ENCODE measurements at regions not wholly inside any gene's neighbourhood (a gene's known extent, or its start where the extent isn't known, plus 50 kb on each side); places are given as distances from the start of the nearest gene placed in this dataset.
"Not testable (repeated sequence)": the region's sequence is repeated elsewhere in the genome, so short reads cannot be mapped to it uniquely, and the experiment has no call there.

GRCh38 chr4:138805736-138806135 lies 209.8 kb upstream of the NOCT start:
- FAIRE-seq (no peak), DNase-seq (ENCODE audit: low spot score in 2 of 2) (no peak)

DNA sequence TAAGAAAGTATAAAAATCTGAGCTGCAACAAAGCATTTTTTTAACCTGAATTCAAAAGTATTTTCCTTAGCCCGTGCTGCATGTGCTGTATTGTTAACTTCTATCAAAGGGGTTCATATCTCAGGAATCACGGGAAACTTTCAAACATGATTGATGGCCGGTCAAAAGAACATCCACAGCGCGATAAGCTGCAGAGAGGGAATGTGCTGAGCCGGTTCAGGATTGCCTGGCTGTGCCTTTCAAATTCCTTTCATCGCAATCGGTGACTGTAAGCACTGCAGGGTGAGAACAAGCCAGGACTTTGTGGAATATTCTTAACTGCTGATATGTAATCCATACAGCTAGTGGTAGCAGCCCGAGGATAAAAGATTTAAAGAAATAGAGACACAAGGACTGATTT lies 210.9 kb upstream of the NOCT start:
- FAIRE-seq: no peak
- no peak for DNase-seq (ENCODE audit: low spot score in 2 of 2)

DNA sequence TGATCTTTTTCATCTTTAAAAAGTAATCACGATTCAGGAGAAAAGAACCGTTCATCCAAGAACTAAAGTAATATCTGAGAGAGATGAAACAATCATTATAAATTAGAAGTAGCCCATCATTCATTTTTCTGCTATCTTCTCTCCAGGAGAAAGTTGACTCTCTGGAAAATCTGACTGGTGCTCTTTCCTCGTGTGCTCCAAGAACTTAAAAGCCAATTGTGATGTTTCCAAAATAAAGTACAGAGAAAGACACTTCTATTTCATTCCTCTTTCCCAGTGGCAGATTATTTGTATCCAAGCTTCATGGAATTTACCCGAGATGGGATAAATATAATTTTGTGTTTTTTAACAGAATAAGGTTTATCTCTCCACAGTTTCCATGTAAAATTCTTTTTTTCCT lies 212.5 kb upstream of the NOCT start:
- FAIRE-seq (no peak), DNase-seq (ENCODE audit: low spot score in 2 of 2) (no peak)

DNA sequence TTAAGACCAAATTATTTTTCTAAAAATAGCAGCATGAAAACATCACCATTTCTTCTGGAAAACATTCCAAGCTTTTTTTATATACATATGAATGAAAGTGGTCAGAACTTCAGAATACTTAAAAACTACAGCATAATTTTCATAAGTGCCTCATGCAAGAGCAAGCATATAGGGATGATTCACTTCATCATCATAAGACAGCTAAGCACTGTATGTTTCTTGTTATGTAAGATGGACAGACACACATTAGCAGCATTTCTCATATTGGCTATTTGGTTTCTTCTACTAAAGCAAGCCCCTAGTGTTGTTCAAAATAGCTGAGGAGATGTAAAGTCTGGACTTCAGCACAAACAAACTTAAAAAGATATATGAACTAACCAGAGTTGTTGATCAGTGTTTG lies 213.1 kb upstream of the NOCT start:
- no peak for FAIRE-seq
- DNase-seq (ENCODE audit: low spot score in 2 of 2): no peak

DNA sequence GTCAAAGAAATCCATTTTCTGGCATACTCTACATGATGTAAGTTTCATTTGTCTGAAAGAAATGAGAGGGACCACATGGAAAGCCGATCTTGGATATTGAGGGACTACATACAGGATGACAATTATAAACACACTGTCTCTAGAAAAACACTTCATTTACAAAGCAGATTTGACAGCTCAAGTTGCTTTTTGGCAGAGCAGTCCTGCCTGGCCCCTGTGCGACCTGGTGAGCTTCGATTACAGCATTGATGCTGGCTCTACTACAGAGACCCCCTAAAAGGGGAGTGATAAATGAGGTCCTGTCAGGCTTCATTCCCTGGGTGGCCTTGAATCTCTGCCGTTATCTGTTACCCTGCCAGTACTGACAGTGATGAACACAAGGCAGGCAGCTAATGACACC lies 215.2 kb upstream of the NOCT start:
- FAIRE-seq (no peak), DNase-seq (ENCODE audit: low spot score in 2 of 2) (no peak)

DNA sequence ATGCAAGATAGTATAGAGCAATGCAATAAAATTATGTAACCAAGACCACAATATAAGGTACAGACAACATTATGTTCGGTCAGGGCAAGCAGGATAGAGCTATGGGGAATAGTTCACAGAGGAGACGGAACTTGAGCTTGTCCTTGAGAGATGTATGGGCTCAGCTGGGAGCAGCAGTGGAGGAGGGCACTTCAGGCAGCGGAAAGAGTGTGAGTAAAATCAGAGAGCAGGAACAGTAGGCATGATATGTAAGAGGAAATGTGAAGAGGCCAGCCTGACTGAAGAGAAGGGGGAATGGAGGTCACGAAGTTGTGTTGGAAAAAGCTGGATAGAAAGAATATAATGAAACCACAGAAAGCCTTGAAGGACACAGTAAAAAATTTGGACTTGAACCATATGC lies 217.2 kb upstream of the NOCT start:
- no peak for DNase-seq (ENCODE audit: low spot score in 2 of 2)
- no peak for FAIRE-seq

GRCh38 chr4:138797646-138798045 lies 217.9 kb upstream of the NOCT start:
- no peak for FAIRE-seq
- DNase-seq (ENCODE audit: low spot score in 2 of 2): no peak

DNA sequence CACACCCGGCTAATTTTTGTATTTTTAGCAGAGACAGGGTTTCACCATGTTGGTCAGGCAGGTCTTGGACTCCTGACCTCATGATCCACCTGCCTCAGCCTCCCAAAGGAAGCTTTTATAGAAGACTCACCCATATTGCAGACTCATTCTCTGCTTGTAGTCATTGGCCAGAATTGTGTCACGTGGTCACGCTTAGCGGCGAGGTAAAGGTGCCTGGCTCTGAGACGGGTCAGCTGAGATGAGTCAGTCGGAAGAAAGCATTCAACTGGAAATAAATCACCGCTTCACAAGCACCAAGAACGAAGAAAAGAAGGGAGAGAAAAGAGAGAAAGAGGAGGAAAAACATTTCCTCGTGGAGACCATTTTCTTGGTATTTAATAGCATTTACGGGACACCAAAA lies 218.8 kb upstream of the NOCT start:
- FAIRE-seq (no peak), DNase-seq (ENCODE audit: low spot score in 2 of 2) (no peak)

DNA sequence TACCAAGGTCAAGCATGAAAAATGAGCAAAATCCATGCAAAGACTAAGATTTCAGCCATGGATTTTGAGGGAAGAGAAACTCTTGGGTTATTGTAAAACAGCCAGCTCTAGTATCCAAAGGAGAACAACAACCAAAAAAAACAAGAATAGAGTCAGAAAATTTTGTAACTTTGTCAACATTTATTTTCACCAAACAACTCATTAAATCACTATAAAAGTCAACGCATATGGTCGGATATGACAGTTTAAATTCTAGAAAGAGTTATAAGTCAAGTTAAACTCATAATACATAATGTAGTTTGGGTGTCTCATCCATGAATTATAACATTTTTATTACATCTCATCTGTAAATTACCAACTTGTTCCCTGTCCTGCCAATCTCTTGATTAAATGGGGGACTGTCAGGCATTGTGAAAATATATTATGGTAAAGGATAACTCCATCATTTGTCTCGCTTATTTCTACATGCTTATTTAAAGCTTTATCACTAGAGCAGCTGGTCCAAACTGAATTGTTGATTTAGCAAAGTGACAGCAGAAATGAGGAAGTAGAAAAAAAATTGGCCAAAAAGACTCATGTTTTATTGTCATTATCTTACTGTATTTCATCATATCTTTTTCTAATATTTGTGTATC lies 224.8 kb upstream of the NOCT start:
- FAIRE-seq: no peak
- DNase-seq (ENCODE audit: low spot score in 2 of 2): no peak

- DNase-seq (ENCODE audit: low spot score in 2 of 2): no peak
- FAIRE-seq: no peak
Observed at GRCh38 chr4:138789796-138790195, 225.8 kb upstream of the NOCT start.

- FAIRE-seq (no peak), DNase-seq (ENCODE audit: low spot score in 2 of 2) (no peak)
Observed at GRCh38 chr4:138788857-138789256, 226.7 kb upstream of the NOCT start.

DNA sequence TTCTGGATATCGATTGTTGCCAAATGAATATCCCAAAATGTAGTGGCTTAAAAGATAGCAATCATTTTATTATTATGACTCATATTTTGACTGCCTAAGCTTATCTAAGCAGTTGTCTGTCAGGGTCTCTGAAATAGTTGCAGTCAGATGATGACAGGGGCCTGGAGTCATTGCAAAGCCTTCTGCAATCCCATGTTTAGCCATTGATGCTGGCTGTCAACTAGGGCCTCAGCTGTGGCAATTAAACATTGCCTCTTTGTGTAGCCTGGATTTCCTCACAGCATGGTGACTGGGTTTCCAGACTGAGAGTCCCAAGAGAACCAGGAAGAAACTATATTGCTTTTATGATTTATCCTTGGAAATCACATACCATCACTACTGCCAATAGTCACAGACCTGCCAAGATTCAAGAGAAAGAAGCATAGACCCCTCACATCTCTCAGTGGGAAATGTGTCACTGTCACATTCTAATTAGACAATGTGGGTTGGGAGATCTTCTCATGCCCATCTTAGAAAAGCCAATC lies 227.3 kb upstream of the NOCT start:
- no peak for FAIRE-seq
- DNase-seq (ENCODE audit: low spot score in 2 of 2): no peak

GRCh38 chr4:138779761-138780160 lies 235.8 kb upstream of the NOCT start:
- DNase-seq (ENCODE audit: low spot score in 2 of 2); FAIRE-seq: not testable (repeated sequence)

DNA sequence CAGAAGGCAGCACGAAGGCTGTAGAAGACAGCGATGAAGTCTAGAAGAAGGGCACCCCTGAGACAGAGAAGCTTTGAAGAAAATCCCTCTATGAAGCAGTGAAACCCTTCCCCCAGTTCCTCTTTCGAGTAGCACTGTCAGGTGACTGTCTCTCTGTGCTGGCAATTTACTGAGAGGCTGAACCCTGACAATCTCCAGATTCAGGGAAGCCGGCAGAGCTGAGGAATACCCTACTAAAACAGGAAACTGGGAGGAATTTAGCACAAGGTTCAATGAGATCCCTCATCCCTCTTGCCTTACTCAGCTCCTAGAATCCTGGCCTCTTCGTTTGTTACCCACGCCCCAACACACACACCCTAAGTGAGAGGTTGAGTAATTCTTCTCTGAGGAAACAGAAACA lies 239.7 kb upstream of the NOCT start:
- no peak for FAIRE-seq
- DNase-seq (ENCODE audit: low spot score in 2 of 2): no peak

- DNase-seq (ENCODE audit: low spot score in 2 of 2): no peak
- no peak for FAIRE-seq
Observed at GRCh38 chr4:138775489-138775888, 240.1 kb upstream of the NOCT start.

DNA sequence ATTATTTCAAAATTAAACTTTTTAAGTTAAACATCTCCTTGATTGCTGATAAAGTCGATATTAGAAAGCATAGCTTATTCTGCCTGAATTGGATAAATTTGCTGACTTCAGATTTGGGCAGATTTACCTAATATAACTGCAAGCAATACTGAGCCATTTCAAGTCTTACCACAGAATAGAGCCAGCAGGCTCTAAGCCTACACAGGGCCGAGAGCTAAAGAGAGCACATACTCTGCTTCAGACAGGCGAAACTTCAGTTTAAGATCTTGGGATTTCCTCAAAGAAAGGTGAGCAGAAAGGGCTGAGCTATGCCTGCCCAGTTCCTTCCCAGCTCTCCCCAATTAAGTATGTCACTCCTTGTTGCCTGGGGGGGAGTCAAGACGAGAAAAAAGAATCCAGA lies 240.6 kb upstream of the NOCT start:
- FAIRE-seq: no peak
- DNase-seq (ENCODE audit: low spot score in 2 of 2): no peak

DNA sequence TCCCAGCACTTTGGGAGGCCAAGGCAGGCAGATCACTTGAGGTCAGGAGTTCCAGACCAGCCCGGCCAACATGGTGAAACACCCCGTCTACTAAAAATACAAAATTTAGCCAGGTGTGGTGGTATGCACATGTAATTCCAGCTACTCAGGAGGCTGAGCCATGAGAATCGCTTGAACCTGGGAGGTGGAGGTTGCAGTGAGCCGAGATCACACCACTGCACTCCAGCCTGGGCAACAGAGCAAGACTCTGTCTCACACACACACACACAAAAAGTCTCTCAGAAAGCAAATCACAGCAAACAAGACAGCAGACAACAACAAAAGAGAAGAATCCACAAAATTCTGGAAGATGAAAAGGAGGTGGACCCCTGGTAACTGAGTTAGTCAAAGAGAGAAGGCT lies 241.5 kb upstream of the NOCT start:
- FAIRE-seq; DNase-seq (ENCODE audit: low spot score in 2 of 2): not testable (repeated sequence)

DNA sequence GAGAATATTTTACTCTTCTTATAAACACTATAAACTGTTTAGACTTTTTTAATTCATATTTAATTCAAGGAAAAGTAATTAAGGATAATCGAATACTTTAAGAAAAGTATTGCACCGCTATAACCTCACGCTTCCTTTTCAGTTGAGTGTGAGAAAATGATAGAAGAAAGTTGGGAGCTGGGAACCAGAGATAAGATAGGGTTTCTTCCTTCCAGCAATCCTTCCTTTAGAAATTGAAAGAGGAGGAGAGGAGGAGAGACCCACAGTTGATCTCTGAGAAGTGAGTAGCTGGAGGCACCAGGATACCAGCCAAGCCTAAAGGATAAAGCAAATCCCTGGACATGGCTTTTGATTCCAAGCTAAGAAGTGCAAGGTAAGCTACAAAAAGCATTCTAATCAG lies 242.3 kb upstream of the NOCT start:
- FAIRE-seq: no peak
- no peak for DNase-seq (ENCODE audit: low spot score in 2 of 2)

- DNase-seq (ENCODE audit: low spot score in 2 of 2): no peak
- FAIRE-seq: no peak
Observed at GRCh38 chr4:138772366-138772765, 243.2 kb upstream of the NOCT start.

GRCh38 chr4:138770818-138771217 lies 244.8 kb upstream of the NOCT start:
- no peak for FAIRE-seq
- DNase-seq (ENCODE audit: low spot score in 2 of 2): no peak

- no peak for FAIRE-seq
- DNase-seq (ENCODE audit: low spot score in 2 of 2): no peak
Observed at GRCh38 chr4:138766332-138766731, 249.2 kb upstream of the NOCT start.

DNA sequence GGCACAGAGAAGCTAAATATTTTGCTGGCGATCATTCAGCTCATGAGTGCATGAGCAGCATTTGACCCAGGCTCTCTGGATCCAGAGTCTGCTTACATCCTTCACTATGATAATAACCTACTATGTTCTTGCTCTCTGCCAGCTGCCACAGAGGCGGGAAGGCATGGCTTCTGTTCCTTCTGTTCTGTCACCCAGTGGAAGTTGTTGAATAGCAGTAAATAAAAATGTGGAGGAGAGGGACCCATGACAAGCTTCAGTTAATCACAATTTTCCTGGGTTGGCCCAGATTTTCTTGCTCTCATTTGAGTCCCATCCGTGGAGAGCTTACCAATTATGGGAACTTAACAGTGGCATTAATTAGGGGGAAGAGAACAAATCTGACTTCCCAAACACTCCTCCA lies 250.1 kb upstream of the NOCT start:
- DNase-seq (ENCODE audit: low spot score in 2 of 2) (no peak), FAIRE-seq (no peak)

- FAIRE-seq (no peak), DNase-seq (ENCODE audit: low spot score in 2 of 2) (no peak)
Observed at GRCh38 chr4:138761638-138762220, 253.9 kb upstream of the NOCT start.
